G401 (cell line): ENCODE measurements at regions not wholly inside any gene's neighbourhood (a gene's known extent, or its start where the extent isn't known, plus 50 kb on each side); places are given as distances from the start of the nearest gene placed in this dataset.
A peak's percentile ranks its signal among the peaks of the same experiment; 100 is the strongest.
"Not testable (repeated sequence)": the region's sequence is repeated elsewhere in the genome, so short reads cannot be mapped to it uniquely, and the experiment has no call there.

Experiments used
- DNase-seq: peaks from one replicate; pipeline ENCODE4 v3.0.0-alpha.2; 2015; ENCODE audit warnings: low spot score
- in situ Hi-C: cut with HindIII; loops from 2 replicates; pipeline ENCODE4 v1.10.0; 2016; ENCODE audit warnings: low sequenced_read_pairs, mixed read lengths

GRCh38 chr11:80773919-80774318, 1333.1 kb upstream of the TENM4 start:
- in situ Hi-C loops = no loop called here
- peak; percentile 15 for DNase-seq

GRCh38 chr11:80771017-80771416, 1330.2 kb upstream of the TENM4 start:
- in situ Hi-C loops = no loop called here

GRCh38 chr11:80758787-80759186, 1318.0 kb upstream of the TENM4 start:
- DNase-seq = no peak
- in situ Hi-C loops = no loop called here

More at GRCh38 chr11:80771017-80771416, 1330.2 kb upstream of the TENM4 start:
- no peak for DNase-seq

GRCh38 chr11:80748207-80748925, 1307.5 kb upstream of the TENM4 start:
- in situ Hi-C loops = no loop called here
- DNase-seq = no peak

GRCh38 chr11:80746300-80746699, 1305.5 kb upstream of the TENM4 start:
- in situ Hi-C loops = no loop called here
- no peak for DNase-seq

- DNase-seq = no peak
- in situ Hi-C loops = no loop called here
These were observed 1304.6 kb upstream of the TENM4 start for GRCh38 chr11:80745416-80745815.

GRCh38 chr11:80733790-80734189, 1293.0 kb upstream of the TENM4 start:
- in situ Hi-C loops = no loop called here

GRCh38 chr11:80733361-80733760, 1292.5 kb upstream of the TENM4 start:
- in situ Hi-C loops = no loop called here
- no peak for DNase-seq

More at GRCh38 chr11:80733790-80734189, 1293.0 kb upstream of the TENM4 start:
- no peak for DNase-seq

GRCh38 chr11:80727315-80727714, 1286.5 kb upstream of the TENM4 start:
- peak; percentile 3 for DNase-seq
- in situ Hi-C loops = no loop called here

GRCh38 chr11:80726236-80726635, 1285.4 kb upstream of the TENM4 start:
- in situ Hi-C loops = no loop called here
- DNase-seq = no peak

GRCh38 chr11:80724366-80724765, 1283.5 kb upstream of the TENM4 start:
- in situ Hi-C loops = no loop called here

GRCh38 chr11:80722629-80723028, 1281.8 kb upstream of the TENM4 start:
- DNase-seq = no peak
- in situ Hi-C loops = no loop called here

More at GRCh38 chr11:80724366-80724765, 1283.5 kb upstream of the TENM4 start:
- no peak for DNase-seq

- in situ Hi-C loops = no loop called here
- no peak for DNase-seq
These were observed 1279.5 kb upstream of the TENM4 start for GRCh38 chr11:80720295-80720694.

- in situ Hi-C loops = no loop called here
- no peak for DNase-seq
These were observed 1278.4 kb upstream of the TENM4 start for GRCh38 chr11:80719292-80719646.

- no peak for DNase-seq
- in situ Hi-C loops = no loop called here
These were observed 1277.9 kb upstream of the TENM4 start for GRCh38 chr11:80718611-80719291.

GRCh38 chr11:80702264-80702663, 1261.4 kb upstream of the TENM4 start:
- in situ Hi-C loops = no loop called here
- DNase-seq = no peak

- DNase-seq = no peak
- in situ Hi-C loops = no loop called here
These were observed 1259.6 kb upstream of the TENM4 start for GRCh38 chr11:80700386-80700785.

- DNase-seq, in situ Hi-C loops: not testable (repeated sequence)
These were observed 1258.8 kb upstream of the TENM4 start for GRCh38 chr11:80699406-80700177.

GRCh38 chr11:80698637-80699036, 1257.8 kb upstream of the TENM4 start:
- DNase-seq = no peak
- in situ Hi-C loops = no loop called here

- in situ Hi-C loops = no loop called here
- no peak for DNase-seq
These were observed 1253.6 kb upstream of the TENM4 start for GRCh38 chr11:80694385-80694784.
